HCT116 (cell line): ENCODE measurements at regions not wholly inside any gene's neighbourhood (a gene's known extent, or its start where the extent isn't known, plus 50 kb on each side); places are given as distances from the start of the nearest gene placed in this dataset.

Source experiments
- EZH2 ChIP-seq: fragments of 200-600 bp; sonication (generic); IDR thresholded peaks from 2 replicates; pipeline ENCODE4 v1.6.1; 2017; ENCODE audit warnings: antibody characterized with exemption, mixed run types
- POLR2A ChIP-seq: IDR thresholded peaks from 2 replicates; pipeline ENCODE4 v1.7.0; 2011; ENCODE audit warnings: borderline replicate concordance; ENCODE audit not compliant: insufficient read depth, insufficient read length; ENCODE audit errors: extremely low read depth
- POLR2AphosphoS5 ChIP-seq: IDR thresholded peaks from 2 replicates; pipeline ENCODE4 v1.6.1; 2011; ENCODE audit warnings: mild to moderate bottlenecking, low read depth, low read length, moderate library complexity
- RAD21 ChIP-seq: IDR thresholded peaks from 2 replicates; pipeline ENCODE4 v1.6.1; 2012; ENCODE audit warnings: low read depth, mild to moderate bottlenecking
- REST ChIP-seq: IDR thresholded peaks from 2 replicates; pipeline ENCODE4 v1.6.1; 2012; ENCODE audit warnings: low read depth
- TCF7L2 ChIP-seq: IDR thresholded peaks from 2 replicates; pipeline ENCODE4 v1.7.0; 2011; ENCODE audit warnings: borderline replicate concordance, inconsistent platforms; ENCODE audit not compliant: insufficient read depth, insufficient read length; ENCODE audit errors: extremely low read depth
- ZNF274 ChIP-seq: fragments of 200-500 bp; sonication (Bioruptor generic); IDR thresholded peaks from 2 replicates; pipeline ENCODE4 v1.6.1; 2014; ENCODE audit warnings: mild to moderate bottlenecking, low read depth, low read length, inconsistent platforms
- TF ChIP-seq, protein P1 (sequence below), 3 experiments: fragments of 200-600 bp in 1 of 3; sonication (generic) in 1 of 3; IDR thresholded peaks in 2 of 3; conservative IDR thresholded peaks in 1 of 3; 2 replicates each; pipeline ENCODE4 v1.5.1; 2012 to 2017; ENCODE audit warnings: low read depth in 2 of 3, low read length in 2 of 3, antibody characterized with exemption in 1 of 3, borderline replicate concordance in 1 of 3, control low read depth in 1 of 3, mild to moderate bottlenecking in 1 of 3, mixed read lengths in 1 of 3, mixed run types in 1 of 3, moderate library complexity in 1 of 3; ENCODE audit not compliant: insufficient read depth in 1 of 3

- no peak for TF ChIP-seq REST
- TF ChIP-seq, protein P1, sequence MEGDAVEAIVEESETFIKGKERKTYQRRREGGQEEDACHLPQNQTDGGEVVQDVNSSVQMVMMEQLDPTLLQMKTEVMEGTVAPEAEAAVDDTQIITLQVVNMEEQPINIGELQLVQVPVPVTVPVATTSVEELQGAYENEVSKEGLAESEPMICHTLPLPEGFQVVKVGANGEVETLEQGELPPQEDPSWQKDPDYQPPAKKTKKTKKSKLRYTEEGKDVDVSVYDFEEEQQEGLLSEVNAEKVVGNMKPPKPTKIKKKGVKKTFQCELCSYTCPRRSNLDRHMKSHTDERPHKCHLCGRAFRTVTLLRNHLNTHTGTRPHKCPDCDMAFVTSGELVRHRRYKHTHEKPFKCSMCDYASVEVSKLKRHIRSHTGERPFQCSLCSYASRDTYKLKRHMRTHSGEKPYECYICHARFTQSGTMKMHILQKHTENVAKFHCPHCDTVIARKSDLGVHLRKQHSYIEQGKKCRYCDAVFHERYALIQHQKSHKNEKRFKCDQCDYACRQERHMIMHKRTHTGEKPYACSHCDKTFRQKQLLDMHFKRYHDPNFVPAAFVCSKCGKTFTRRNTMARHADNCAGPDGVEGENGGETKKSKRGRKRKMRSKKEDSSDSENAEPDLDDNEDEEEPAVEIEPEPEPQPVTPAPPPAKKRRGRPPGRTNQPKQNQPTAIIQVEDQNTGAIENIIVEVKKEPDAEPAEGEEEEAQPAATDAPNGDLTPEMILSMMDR (IDR thresholded peaks at IDR 0.05 in 2 of 3, conservative IDR thresholded peaks at IDR 0.05 in 1 of 3; ENCODE audit: borderline replicate concordance in 1 of 3, insufficient read depth in 1 of 3, low read depth in 2 of 3, low read length in 2 of 3): no peak
- TF ChIP-seq RAD21: no peak
- no peak for TF ChIP-seq ZNF274
- no peak for TF ChIP-seq POLR2A
- TF ChIP-seq POLR2AphosphoS5: no peak
- no peak for TF ChIP-seq TCF7L2
- no peak for TF ChIP-seq EZH2
Measured at GRCh38 chr2:120611961-120612360, 123.7 kb upstream of the GLI2 start.
